ENCODE measurements at regions not wholly inside any gene's neighbourhood (a gene's known extent, or its start where the extent isn't known, plus 50 kb on each side); places are given as distances from the start of the nearest gene placed in this dataset.

DNA sequence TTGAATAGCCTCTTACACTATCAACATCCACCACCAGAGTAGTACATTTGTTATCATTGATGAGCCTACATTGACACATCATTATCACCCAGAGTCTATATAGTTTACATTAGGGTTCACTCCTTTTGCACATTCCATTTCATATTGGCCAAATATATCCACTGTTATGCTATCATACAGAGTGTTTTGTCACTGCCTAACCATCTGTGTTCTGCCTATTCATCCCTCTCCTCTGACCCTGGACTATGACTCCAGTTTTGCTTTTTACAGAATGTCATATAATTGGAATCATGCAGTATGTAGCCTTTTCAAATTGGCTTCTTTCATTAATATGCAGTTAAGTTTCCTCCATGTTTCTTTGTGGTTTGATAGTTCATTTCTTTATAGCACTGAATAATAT, 904.7 kb downstream of the TLE1 start:
- BruUV-seq (replicated peaks) = no TSS peak
- H3K9me3 ChIP-seq (ENCODE audit: control insufficient read depth, insufficient read depth, low read depth, low read length) = no peaks in the 10 kb centered on the region
- CTCF ChIA-PET = no interaction called here
- no peak for TF ChIP-seq SIN3A (IDR thresholded peaks at IDR 0.05; ENCODE audit: borderline replicate concordance, insufficient read depth, low read depth, low read length)
- TF ChIP-seq TCF7L2 (IDR thresholded peaks at IDR 0.05; ENCODE audit: low read depth, low read length) = no peak
- TF ChIP-seq, protein P1, sequence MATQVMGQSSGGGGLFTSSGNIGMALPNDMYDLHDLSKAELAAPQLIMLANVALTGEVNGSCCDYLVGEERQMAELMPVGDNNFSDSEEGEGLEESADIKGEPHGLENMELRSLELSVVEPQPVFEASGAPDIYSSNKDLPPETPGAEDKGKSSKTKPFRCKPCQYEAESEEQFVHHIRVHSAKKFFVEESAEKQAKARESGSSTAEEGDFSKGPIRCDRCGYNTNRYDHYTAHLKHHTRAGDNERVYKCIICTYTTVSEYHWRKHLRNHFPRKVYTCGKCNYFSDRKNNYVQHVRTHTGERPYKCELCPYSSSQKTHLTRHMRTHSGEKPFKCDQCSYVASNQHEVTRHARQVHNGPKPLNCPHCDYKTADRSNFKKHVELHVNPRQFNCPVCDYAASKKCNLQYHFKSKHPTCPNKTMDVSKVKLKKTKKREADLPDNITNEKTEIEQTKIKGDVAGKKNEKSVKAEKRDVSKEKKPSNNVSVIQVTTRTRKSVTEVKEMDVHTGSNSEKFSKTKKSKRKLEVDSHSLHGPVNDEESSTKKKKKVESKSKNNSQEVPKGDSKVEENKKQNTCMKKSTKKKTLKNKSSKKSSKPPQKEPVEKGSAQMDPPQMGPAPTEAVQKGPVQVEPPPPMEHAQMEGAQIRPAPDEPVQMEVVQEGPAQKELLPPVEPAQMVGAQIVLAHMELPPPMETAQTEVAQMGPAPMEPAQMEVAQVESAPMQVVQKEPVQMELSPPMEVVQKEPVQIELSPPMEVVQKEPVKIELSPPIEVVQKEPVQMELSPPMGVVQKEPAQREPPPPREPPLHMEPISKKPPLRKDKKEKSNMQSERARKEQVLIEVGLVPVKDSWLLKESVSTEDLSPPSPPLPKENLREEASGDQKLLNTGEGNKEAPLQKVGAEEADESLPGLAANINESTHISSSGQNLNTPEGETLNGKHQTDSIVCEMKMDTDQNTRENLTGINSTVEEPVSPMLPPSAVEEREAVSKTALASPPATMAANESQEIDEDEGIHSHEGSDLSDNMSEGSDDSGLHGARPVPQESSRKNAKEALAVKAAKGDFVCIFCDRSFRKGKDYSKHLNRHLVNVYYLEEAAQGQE (IDR thresholded peaks at IDR 0.05; ENCODE audit: insufficient read depth in 1 of 2, low read depth in 2 of 2, low read length in 1 of 2) = no peak
- TF ChIP-seq, protein P2, sequence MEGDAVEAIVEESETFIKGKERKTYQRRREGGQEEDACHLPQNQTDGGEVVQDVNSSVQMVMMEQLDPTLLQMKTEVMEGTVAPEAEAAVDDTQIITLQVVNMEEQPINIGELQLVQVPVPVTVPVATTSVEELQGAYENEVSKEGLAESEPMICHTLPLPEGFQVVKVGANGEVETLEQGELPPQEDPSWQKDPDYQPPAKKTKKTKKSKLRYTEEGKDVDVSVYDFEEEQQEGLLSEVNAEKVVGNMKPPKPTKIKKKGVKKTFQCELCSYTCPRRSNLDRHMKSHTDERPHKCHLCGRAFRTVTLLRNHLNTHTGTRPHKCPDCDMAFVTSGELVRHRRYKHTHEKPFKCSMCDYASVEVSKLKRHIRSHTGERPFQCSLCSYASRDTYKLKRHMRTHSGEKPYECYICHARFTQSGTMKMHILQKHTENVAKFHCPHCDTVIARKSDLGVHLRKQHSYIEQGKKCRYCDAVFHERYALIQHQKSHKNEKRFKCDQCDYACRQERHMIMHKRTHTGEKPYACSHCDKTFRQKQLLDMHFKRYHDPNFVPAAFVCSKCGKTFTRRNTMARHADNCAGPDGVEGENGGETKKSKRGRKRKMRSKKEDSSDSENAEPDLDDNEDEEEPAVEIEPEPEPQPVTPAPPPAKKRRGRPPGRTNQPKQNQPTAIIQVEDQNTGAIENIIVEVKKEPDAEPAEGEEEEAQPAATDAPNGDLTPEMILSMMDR (IDR thresholded peaks at IDR 0.05) = no peak
- no peak for TF ChIP-seq POLR2AphosphoS5 (IDR thresholded peaks at IDR 0.05; ENCODE audit: low read depth, low read length)
- no peak for DNase-seq (ENCODE audit: low read depth, low spot score)
- no peaks in the 10 kb centered on the region for H3K27me3 ChIP-seq (ENCODE audit: control insufficient read depth, insufficient read depth, low read length)
- POLR2A ChIA-PET = no interaction called here
- no peaks in the 10 kb centered on the region for H3K4me1 ChIP-seq (ENCODE audit: control insufficient read depth, insufficient read depth, low read length)
- H3K36me3 ChIP-seq (ENCODE audit: control insufficient read depth, insufficient read depth, low read length) = no peaks in the 10 kb centered on the region
- intact Hi-C loops (cut with micrococcal nuclease; ENCODE audit: unreplicated experiment) = no loop called here
- no peak for ATAC-seq
- H3K4me3 ChIP-seq (ENCODE audit: low read depth in 2 of 2, low read length in 2 of 2) = no peak overlapping the region
- in situ Hi-C loops (cut with HindIII; ENCODE audit: low pct_unique_long_range_greater_than_20kb, low sequenced_read_pairs) = no loop called here
- H3K27ac ChIP-seq (ENCODE audit: low read length) = no peak overlapping the region

DNA sequence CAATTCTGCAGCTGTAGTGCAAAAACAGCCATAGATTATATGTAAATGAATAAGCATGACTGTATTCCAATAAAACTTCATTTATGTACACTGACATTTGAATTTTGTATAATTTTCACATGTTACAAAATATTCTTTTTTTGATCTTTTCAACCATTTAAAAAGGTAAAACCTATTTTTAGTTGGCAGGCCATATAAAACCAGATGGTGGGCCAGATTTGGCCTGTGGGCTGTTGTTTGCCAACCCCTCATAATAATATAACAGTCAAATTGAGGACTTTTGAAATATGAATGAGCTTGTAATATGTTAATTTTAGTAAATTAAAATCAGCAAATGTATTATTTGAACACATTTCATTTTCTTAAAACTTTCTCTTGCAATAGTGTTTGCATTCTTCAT, 913.4 kb downstream of the TLE1 start:
- no peak for ATAC-seq
- ChIA-PET CTCF (no interaction called here), POLR2A (no interaction called here)
- intact Hi-C loops (cut with micrococcal nuclease; ENCODE audit: unreplicated experiment) (no loop called here), in situ Hi-C loops (cut with HindIII; ENCODE audit: low pct_unique_long_range_greater_than_20kb, low sequenced_read_pairs) (no loop called here)
- BruUV-seq (replicated peaks) = no TSS peak
- Histone ChIP-seq H3K27ac (ENCODE audit: low read length) (no peak overlapping the region), H3K9me3 (ENCODE audit: control insufficient read depth, insufficient read depth, low read depth, low read length) (no peaks in the 10 kb centered on the region), H3K27me3 (ENCODE audit: control insufficient read depth, insufficient read depth, low read length) (no peaks in the 10 kb centered on the region), H3K4me1 (ENCODE audit: control insufficient read depth, insufficient read depth, low read length) (no peaks in the 10 kb centered on the region), H3K36me3 (ENCODE audit: control insufficient read depth, insufficient read depth, low read length) (no peaks in the 10 kb centered on the region), H3K4me3 (ENCODE audit: low read depth in 2 of 2, low read length in 2 of 2) (no peak overlapping the region)
- no peak for DNase-seq (ENCODE audit: low read depth, low spot score)
- TF ChIP-seq, protein P1 (IDR thresholded peaks at IDR 0.05; ENCODE audit: insufficient read depth in 1 of 2, low read depth in 2 of 2, low read length in 1 of 2) = no peak
- no peak for TF ChIP-seq POLR2AphosphoS5 (IDR thresholded peaks at IDR 0.05; ENCODE audit: low read depth, low read length)
- TF ChIP-seq, protein P2 (IDR thresholded peaks at IDR 0.05) = no peak
- TF ChIP-seq TCF7L2 (IDR thresholded peaks at IDR 0.05; ENCODE audit: low read depth, low read length) = no peak
- no peak for TF ChIP-seq SIN3A (IDR thresholded peaks at IDR 0.05; ENCODE audit: borderline replicate concordance, insufficient read depth, low read depth, low read length)

Measured in Panc1 (cell line).